K562 (cell line): ENCODE measurements at regions not wholly inside any gene's neighbourhood (a gene's known extent, or its start where the extent isn't known, plus 50 kb on each side); places are given as distances from the start of the nearest gene placed in this dataset.

Experiments used
- ATAC-seq: fragments of 200-7000 bp; cut with Tn5 transposase; 3 replicates; pipeline ENCODE4 v1.9.1; 2020; ENCODE audit warnings: moderate library complexity
- BruUV-seq: library from RNA; stranded (reverse); fragments of 400-500 nt; replicated peaks from 2 replicates; lab custom pipeline; 2021; lab: Mats Ljungman, UMichigan
- CTCF ChIA-PET: fragments of 300-600 bp; formaldehyde crosslinking; extraction: SDS; loops from one replicate; lab custom pipeline; 2021; ENCODE audit warnings: low intra/inter-chr PET ratio; lab: Yijun Ruan, JAX
- POLR2A ChIA-PET: fragments of 300-600, 350-650 bp; sonication (Branson Sonifier 250); formaldehyde crosslinking; extraction: SDS; loops from one replicate; lab custom pipeline; 2021; ENCODE audit warnings: antibody characterized with exemption, inconsistent platforms; lab: Yijun Ruan, JAX
- DNase-seq, 4 experiments: peaks; one replicate each; pipeline versions ENCODE4 v3.0.0 to v3.0.0-alpha.2; 2011 to 2018; ENCODE audit warnings: low spot score in 3 of 4, mixed read lengths in 3 of 4; ENCODE audit errors: extremely low read depth in 1 of 4
- FAIRE-seq: peaks from 2 replicates; lab custom pipeline; 2011; peaks lifted over from hg19 to GRCh38; lab: Jason Lieb, UNC
- H2AFZ ChIP-seq: 2 replicates; pipeline ENCODE4 v1.6.0; 2011; ENCODE audit warnings: low read depth, low read length, control low read depth, inconsistent platforms
- H3K27ac ChIP-seq: fragments of 200-600 bp; 3 replicates; pipeline ENCODE4 v1.8.0; 2011; ENCODE audit warnings: low read depth, mild to moderate bottlenecking, control low read depth, inconsistent platforms, low read length, moderate library complexity, mixed read lengths; ENCODE audit errors: extremely low read depth
- H3K27me3 ChIP-seq, 2 experiments: fragments of 300-600 bp in 1 of 2; 2 replicates in 1 of 2; 3 replicates in 1 of 2; pipeline versions ENCODE4 v1.6.0 to v1.8.0; 2011; ENCODE audit warnings: inconsistent platforms in 2 of 2, low read length in 2 of 2, mild to moderate bottlenecking in 1 of 2, mixed read lengths in 1 of 2, moderate library complexity in 1 of 2; ENCODE audit not compliant: control insufficient read depth in 2 of 2, insufficient read depth in 2 of 2
- H3K36me3 ChIP-seq: fragments of 300-600 bp; 3 replicates; pipeline ENCODE4 v1.8.0; 2011; ENCODE audit warnings: mild to moderate bottlenecking, low read length, inconsistent platforms; ENCODE audit not compliant: control insufficient read depth, insufficient read depth
- H3K4me1 ChIP-seq, 2 experiments: fragments of 200-600 bp in 1 of 2; replicated peaks in 1 of 2; 2 replicates in 1 of 2; 3 replicates in 1 of 2; pipeline versions ENCODE4 v1.5.1 to v1.8.0; 2011; ENCODE audit warnings: inconsistent platforms in 2 of 2, low read length in 2 of 2, mild to moderate bottlenecking in 1 of 2, mixed read lengths in 1 of 2, moderate library complexity in 1 of 2; ENCODE audit not compliant: control insufficient read depth in 2 of 2, insufficient read depth in 2 of 2
- H3K4me2 ChIP-seq: 2 replicates; pipeline ENCODE4 v1.6.1; 2011; ENCODE audit warnings: low read length, control low read depth, inconsistent platforms, mixed read lengths; ENCODE audit not compliant: insufficient read depth
- H3K4me3 ChIP-seq: fragments of 200-600 bp; sonication (generic), shearing (Covaris generic); 2 replicates; pipeline ENCODE4 v1.5.1; 2016; ENCODE audit warnings: control low read depth, inconsistent platforms
- H3K79me2 ChIP-seq: fragments of 200-600 bp; 3 replicates; pipeline ENCODE4 v1.8.0; 2011; ENCODE audit warnings: low read length, inconsistent platforms; ENCODE audit not compliant: control insufficient read depth, insufficient read depth
- H3K9ac ChIP-seq, 2 experiments: 2 replicates each; pipeline versions ENCODE4 v1.6.0 to v1.6.1; 2011; ENCODE audit warnings: low read depth in 2 of 2, low read length in 2 of 2, control low read depth in 1 of 2, inconsistent platforms in 1 of 2, mild to moderate bottlenecking in 1 of 2, mixed read lengths in 1 of 2; ENCODE audit not compliant: insufficient read depth in 1 of 2
- H3K9me1 ChIP-seq: one replicate; pipeline ENCODE4 v1.6.0; 2011; ENCODE audit warnings: inconsistent platforms, mild to moderate bottlenecking, low read length, moderate library complexity; ENCODE audit not compliant: control insufficient read depth, insufficient read depth
- H3K9me3 ChIP-seq: replicated peaks from 2 replicates; pipeline ENCODE4 v1.5.1; 2011; ENCODE audit warnings: low read depth, low read length, inconsistent platforms; ENCODE audit not compliant: control insufficient read depth, insufficient read depth
- H4K20me1 ChIP-seq: replicated peaks from 2 replicates; pipeline ENCODE4 v1.6.1; 2011; ENCODE audit warnings: low read length, inconsistent platforms, mixed read lengths; ENCODE audit not compliant: control insufficient read depth, insufficient read depth
- CBX8 ChIP-seq: fragments of 200-600 bp; sonication (generic); IDR thresholded peaks from 2 replicates; pipeline ENCODE4 v1.6.1; 2012; ENCODE audit warnings: borderline replicate concordance, mixed run types, low read depth, mild to moderate bottlenecking, moderate library complexity, mixed read lengths, low read length, control low read depth, inconsistent platforms; ENCODE audit not compliant: poor library complexity, severe bottlenecking; ENCODE audit errors: extremely low read depth
- HDAC6 ChIP-seq: IDR thresholded peaks from 2 replicates; pipeline ENCODE4 v1.6.1; 2012; ENCODE audit warnings: low read depth, mild to moderate bottlenecking, control low read depth, inconsistent platforms, low read length, moderate library complexity
- HNRNPUL1 ChIP-seq: fragments of 200-400 bp; formaldehyde crosslinking; IDR thresholded peaks from 2 replicates; pipeline ENCODE4 v1.6.1; 2017; ENCODE audit warnings: low read length
- KAT2B ChIP-seq: IDR thresholded peaks from one replicate; pipeline ENCODE4 v1.6.1; 2012; ENCODE audit warnings: low read depth, mild to moderate bottlenecking, control low read depth, inconsistent platforms, low read length, moderate library complexity
- NCOA6 ChIP-seq: fragments of 450-650 bp; IDR thresholded peaks from 2 replicates; pipeline ENCODE4 v1.6.1; 2017; ENCODE audit warnings: mild to moderate bottlenecking
- RFX1 ChIP-seq: fragments of 450-650 bp; IDR thresholded peaks from 2 replicates; pipeline ENCODE4 v1.6.1; 2016; ENCODE audit warnings: mild to moderate bottlenecking, moderate library complexity
- TCF7L2 ChIP-seq: fragments of 150-350 bp; IDR thresholded peaks from 2 replicates; pipeline ENCODE4 v1.6.1; 2016; ENCODE audit warnings: low read depth, mild to moderate bottlenecking, low read length, moderate library complexity
- ZBED1 ChIP-seq: IDR thresholded peaks from 2 replicates; pipeline ENCODE4 v1.6.1; 2014
- ZBTB8A ChIP-seq: fragments of 450-650 bp; IDR thresholded peaks from 2 replicates; pipeline ENCODE4 v1.6.1; 2018; ENCODE audit warnings: mild to moderate bottlenecking, moderate library complexity; ENCODE audit not compliant: partially characterized antibody
- ZNF121 ChIP-seq: sonication (generic); formaldehyde crosslinking; conservative IDR thresholded peaks from 2 replicates; pipeline ENCODE4 v1.8.0; 2022; ENCODE audit warnings: missing genetic modification reagents
- ZNF583 ChIP-seq: fragments of 250-450 bp; sonication (Bioruptor Pico); IDR thresholded peaks from 2 replicates; pipeline ENCODE4 v1.4.0; 2020
- WGBS: fragments of 100-300 bp; shearing (Covaris generic); methylation state at CpG from one replicate; pipeline ENCODE4 v1.1.6; 2016; ENCODE audit warnings: low coverage, mixed read lengths; ENCODE audit not compliant: insufficient coverage; ENCODE audit errors: missing lambda C conversion rate; 5-methylcytosine and 5-hydroxymethylcytosine counted together
- in situ Hi-C: fragments of 300-500 bp; cut with MboI; formaldehyde crosslinking; loops from 4 replicates; pipeline ENCODE4 v1.15.0; 2018; ENCODE audit warnings: inconsistent platforms, mixed read lengths
- intact Hi-C: fragments of 100-400 bp; cut with micrococcal nuclease; formaldehyde crosslinking; loops from 2 replicates; pipeline ENCODE4 v1.14.2; 2022
- TF ChIP-seq, protein P1 (sequence below): fragments of 250-450 bp; sonication (Bioruptor Pico); IDR thresholded peaks from 2 replicates; pipeline ENCODE4 v1.5.0; 2020; ENCODE audit warnings: mild to moderate bottlenecking
- TF ChIP-seq, protein P2 (sequence below): sonication (generic); formaldehyde crosslinking; IDR thresholded peaks from 2 replicates; pipeline ENCODE4 v1.9.0; 2022; ENCODE audit warnings: mild to moderate bottlenecking, missing genetic modification reagents

DNA sequence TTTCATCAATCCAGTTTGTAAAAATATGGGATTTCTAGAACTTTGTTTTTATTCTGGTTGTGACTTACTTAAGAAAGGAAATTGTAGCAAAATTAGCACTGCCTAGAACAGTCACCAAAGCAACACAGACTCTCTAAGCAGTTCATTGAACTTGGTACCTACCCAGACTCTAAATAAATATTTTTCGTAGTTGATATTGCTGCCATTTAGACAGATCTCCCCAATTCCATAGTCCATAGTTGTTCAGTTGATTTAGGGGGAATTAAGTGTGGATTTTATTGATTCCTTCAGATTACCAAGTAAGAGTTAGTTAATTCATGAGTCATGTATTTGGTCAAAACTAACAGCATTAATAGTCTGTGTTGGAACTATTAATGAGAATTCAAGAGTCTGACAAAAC, 822.5 kb downstream of the DHX35 start:
- POLR2A ChIA-PET = no interaction called here
- intact Hi-C loops = no loop called here
- Histone ChIP-seq H3K4me2 (no peak overlapping the region), H3K4me1 (no peaks in the 10 kb centered on the region), H3K9ac (no peak overlapping the region), H3K4me3 (no peak overlapping the region), H3K27me3 (no peaks in the 10 kb centered on the region), H2AFZ (no peak overlapping the region)
- no TSS peak for BruUV-seq
- TF ChIP-seq ZBTB8A (no peak), KAT2B (no peak), TCF7L2 (no peak), CBX8 (no peak), RFX1 (no peak), HDAC6 (no peak), HNRNPUL1 (no peak), ZBED1 (no peak), NCOA6 (no peak), ZNF121 (CRISPR knock-in tag) (no peak), ZNF583 (CRISPR knock-in tag) (no peak)
- TF ChIP-seq, protein P1, sequence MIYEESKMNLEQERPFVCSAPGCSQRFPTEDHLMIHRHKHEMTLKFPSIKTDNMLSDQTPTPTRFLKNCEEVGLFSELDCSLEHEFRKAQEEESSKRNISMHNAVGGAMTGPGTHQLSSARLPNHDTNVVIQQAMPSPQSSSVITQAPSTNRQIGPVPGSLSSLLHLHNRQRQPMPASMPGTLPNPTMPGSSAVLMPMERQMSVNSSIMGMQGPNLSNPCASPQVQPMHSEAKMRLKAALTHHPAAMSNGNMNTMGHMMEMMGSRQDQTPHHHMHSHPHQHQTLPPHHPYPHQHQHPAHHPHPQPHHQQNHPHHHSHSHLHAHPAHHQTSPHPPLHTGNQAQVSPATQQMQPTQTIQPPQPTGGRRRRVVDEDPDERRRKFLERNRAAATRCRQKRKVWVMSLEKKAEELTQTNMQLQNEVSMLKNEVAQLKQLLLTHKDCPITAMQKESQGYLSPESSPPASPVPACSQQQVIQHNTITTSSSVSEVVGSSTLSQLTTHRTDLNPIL = no peak
- TF ChIP-seq, protein P2, sequence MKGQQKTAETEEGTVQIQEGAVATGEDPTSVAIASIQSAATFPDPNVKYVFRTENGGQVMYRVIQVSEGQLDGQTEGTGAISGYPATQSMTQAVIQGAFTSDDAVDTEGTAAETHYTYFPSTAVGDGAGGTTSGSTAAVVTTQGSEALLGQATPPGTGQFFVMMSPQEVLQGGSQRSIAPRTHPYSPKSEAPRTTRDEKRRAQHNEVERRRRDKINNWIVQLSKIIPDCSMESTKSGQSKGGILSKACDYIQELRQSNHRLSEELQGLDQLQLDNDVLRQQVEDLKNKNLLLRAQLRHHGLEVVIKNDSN (CRISPR knock-in tag) = no peak
- TF ChIP-seq, all 486 proteins: peak for 0
- Histone ChIP-seq H3K79me2 (no peaks in the 10 kb centered on the region), H3K9me3 (no peaks in the 10 kb centered on the region), H3K36me3 (no peaks in the 10 kb centered on the region), H3K9me1 (no peaks in the 10 kb centered on the region), H4K20me1 (no peaks in the 10 kb centered on the region), H3K27ac (no peak overlapping the region)
- in situ Hi-C loops = no loop called here
- WGBS = 0% methylated on average over 1 of the region's 1 CpG
- DNase-seq = no peak
- no peak for FAIRE-seq
- CTCF ChIA-PET = no interaction called here
- ATAC-seq = no peak
